GM18870 (cell line): ENCODE measurements at regions not wholly inside any gene's neighbourhood (a gene's known extent, or its start where the extent isn't known, plus 50 kb on each side); places are given as distances from the start of the nearest gene placed in this dataset.
"Not testable (repeated sequence)": the region's sequence is repeated elsewhere in the genome, so short reads cannot be mapped to it uniquely, and the experiment has no call there.

Experiments
- ATAC-seq: cut with Tn5 transposase; IDR thresholded peaks from one replicate; pipeline ENCODE4 v1.9.1; 2021; ENCODE audit warnings: moderate library complexity; ENCODE audit not compliant: unreplicated experiment

- ATAC-seq, result no peak
Measured at GRCh38 chr5:164073081-164073480, 567.7 kb downstream of the MAT2B start.

DNA sequence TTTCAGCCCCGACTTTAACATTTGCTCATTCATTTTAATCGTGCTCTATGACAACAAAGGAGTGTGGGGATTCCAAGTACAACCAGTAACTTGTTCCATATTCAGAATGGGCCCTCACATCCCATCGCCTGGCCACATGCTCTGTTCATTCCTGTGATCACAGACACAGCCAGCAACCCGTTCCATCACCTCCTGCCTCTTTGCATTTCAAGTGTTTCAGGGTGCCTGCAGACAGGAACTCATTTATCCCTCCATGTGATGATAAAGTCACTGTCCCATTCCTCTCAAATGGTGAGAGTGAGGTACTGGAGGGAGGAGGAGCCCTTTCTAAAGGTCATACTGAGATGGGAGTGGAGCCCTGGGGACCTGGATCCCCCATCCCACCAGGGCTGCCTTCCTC, 571.1 kb downstream of the MAT2B start:
- no peak for ATAC-seq

DNA sequence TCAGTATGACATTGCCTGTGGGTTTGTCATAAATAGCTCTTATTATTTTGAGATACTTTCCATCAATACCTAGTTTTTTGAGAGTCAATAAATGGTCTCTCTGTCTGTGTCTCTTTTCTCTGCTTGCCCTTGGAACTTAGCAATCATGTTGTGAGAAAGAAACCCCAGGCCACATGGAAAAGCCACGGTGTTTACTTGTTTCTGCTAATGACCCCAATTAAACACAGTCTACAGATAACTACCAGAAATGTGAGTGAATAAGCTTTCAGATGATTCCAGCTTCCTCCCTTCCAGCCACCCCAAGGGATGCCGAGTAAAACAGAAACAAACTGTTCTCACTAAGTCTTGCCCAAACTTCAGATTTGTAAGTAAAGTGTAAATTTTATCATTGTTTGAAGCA, 584.9 kb downstream of the MAT2B start:
- ATAC-seq, result no peak

GRCh38 chr5:164091836-164092235, 586.4 kb downstream of the MAT2B start:
- no peak for ATAC-seq

GRCh38 chr5:164094291-164094690, 588.9 kb downstream of the MAT2B start:
- ATAC-seq, result no peak

- ATAC-seq, result no peak
Measured at GRCh38 chr5:164097749-164098148, 592.3 kb downstream of the MAT2B start.

DNA sequence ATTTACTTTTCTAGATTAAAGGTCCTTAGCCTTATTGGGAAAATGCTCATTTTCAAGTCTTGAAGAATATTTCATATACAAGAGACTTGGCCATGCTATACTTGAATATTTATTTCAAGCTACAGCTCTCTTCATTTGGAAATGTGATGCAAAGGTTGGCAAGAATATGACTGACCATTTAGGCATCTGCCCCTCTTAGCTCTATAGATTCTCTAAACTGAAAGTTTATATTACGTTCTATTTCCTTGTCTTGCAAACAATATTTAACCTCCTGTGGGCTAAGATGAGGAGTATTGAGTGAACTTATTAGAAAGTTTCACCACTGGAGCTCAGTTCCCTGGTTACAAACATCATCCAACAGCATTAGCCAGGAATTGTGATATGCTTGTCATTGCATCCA, 593.1 kb downstream of the MAT2B start:
- ATAC-seq, result no peak

- ATAC-seq, result no peak
Measured at GRCh38 chr5:164098979-164099378, 593.6 kb downstream of the MAT2B start.

- no peak for ATAC-seq
Measured at GRCh38 chr5:164115420-164115819, 610.0 kb downstream of the MAT2B start.

- peak; percentile 84 for ATAC-seq
Measured at GRCh38 chr5:164119806-164120447, 614.5 kb downstream of the MAT2B start.

DNA sequence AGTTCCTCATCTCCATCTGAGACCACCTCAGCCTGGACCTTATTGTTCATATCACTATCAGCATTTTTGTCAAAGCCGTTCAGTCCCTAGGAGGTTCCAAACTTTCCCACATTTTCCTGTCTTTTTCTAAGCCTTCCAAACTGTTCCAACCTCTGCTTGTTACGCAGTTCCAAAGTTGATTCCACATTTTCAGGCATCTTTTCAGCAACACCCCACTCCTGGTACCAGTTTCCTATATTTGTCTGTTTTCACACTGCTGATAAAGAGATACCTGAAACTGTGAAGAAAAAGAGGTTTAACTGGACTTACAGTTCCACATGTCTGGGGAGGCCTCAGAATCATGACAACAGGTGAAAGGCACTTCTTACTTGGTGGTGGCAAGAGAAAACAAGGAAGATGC, 622.1 kb downstream of the MAT2B start:
- no peak for ATAC-seq

DNA sequence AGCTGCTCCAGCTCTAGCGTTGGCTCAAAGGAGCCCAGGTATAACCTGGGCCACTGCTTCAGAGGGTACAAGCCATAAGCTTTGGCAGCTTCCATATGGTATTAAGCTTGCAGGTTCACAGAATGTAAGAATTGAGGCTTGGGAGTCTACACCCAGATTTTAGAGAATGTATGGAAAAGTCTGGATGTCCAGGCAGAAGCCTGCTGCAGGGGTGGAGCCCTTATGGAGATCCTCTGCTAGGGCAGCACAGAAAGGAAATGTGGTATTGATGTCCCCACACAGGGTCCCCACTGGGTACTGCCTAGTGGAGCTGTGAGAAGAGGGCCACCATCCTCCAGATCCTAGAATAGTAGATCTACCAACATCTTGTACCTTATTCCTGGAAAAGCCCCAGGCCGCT, 626.9 kb downstream of the MAT2B start:
- ATAC-seq, result no peak

DNA sequence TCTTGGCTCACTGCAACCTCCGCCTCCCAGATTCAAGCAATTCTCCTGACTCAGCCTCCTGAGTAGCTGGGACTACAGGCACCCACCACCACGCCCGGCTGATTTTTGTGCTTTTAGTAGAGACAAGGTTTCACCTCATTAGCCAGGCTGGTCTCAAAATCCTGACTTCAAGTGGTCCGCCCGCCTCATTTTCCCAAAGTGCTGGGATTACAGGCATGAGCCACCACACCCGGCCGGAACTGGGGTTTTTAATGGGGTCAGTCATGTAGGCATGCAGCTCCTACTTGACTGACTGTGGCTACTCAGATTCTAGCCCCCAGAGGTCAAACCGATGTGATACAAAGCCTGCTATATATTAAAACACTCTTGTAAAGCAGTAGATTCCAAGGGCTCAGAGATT, 631.7 kb downstream of the MAT2B start:
- ATAC-seq, result no peak

DNA sequence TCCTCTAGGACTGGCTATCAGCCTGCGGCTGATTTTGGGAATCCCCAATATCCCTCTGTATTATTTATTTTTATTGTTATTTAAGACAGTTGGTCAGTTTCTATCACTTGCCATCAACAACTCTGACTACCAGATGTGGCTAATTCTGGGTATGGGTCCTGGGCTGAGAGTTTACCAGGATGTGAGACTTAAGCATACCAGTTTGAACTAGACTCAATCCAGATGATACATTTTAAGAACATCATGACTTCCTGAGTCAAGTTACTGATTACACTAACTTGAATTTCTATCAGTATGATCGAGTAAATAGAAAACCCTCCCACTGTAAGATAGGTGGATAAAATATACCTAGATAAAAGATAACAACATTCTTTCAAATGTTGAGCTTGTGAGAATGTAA, 634.0 kb downstream of the MAT2B start:
- peak; percentile 73 for ATAC-seq

DNA sequence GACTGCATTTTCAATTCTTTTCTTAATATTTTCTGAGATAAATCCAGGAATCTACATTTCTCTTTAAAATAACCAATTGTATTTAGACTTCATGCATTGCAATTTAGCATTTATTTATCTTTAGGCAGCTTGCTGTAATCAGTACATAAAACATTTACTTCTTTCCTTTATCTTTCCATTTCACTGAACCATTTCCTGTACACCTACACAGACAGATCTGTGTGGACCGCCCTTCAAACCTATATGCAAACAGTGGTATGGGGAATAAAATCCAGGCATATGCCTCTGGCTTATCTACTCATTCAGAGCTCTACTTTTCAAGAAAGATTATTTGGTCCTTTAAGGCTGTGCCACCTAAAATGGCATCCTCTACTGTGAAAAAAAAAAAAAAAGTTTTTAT, 640.0 kb downstream of the MAT2B start:
- ATAC-seq, result no peak

DNA sequence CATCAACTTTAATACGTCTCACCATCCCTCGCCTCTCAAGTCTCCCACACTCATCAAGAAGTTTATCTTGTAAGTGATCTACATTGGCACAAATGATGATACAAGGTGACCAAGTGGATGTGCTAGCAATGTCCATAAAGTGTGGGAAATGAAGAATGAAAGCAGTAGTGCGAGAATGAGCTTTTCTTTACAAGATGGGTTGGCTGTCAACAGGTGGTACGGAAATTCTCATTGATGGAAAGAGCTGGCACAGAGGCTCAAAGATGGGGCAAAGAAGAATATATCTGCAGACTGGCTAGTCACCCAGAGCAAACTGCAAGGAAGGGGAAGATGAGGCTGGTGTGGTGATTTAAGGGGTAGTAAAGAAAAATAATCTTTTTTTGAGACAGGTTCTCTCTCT, 640.8 kb downstream of the MAT2B start:
- ATAC-seq, result no peak

- no peak for ATAC-seq
Measured at GRCh38 chr5:164148292-164148691, 642.9 kb downstream of the MAT2B start.

GRCh38 chr5:164152539-164152938, 647.1 kb downstream of the MAT2B start:
- not testable (repeated sequence) for ATAC-seq

GRCh38 chr5:164153469-164154172, 648.2 kb downstream of the MAT2B start:
- ATAC-seq, result no peak

GRCh38 chr5:164170814-164171213, 665.4 kb downstream of the MAT2B start:
- ATAC-seq, result no peak

- ATAC-seq, result no peak
Measured at GRCh38 chr5:164175083-164175482, 669.7 kb downstream of the MAT2B start.

GRCh38 chr5:164179406-164179805, 674.0 kb downstream of the MAT2B start:
- ATAC-seq, result no peak

- ATAC-seq, result no peak
Measured at GRCh38 chr5:164181604-164182003, 676.2 kb downstream of the MAT2B start.
